T-helper 17 cell (primary cell): ENCODE measurements at regions not wholly inside any gene's neighbourhood (a gene's known extent, or its start where the extent isn't known, plus 50 kb on each side); places are given as distances from the start of the nearest gene placed in this dataset.
"Not testable (repeated sequence)": the region's sequence is repeated elsewhere in the genome, so short reads cannot be mapped to it uniquely, and the experiment has no call there.

Source experiments
- ATAC-seq: fragments of 150-1000 bp; cut with Tn5 transposase; 2 replicates; pipeline ENCODE4 v1.10.0; 2021; ENCODE audit warnings: mild to moderate bottlenecking, moderate library complexity
- DNase-seq, 3 donors: peaks; one replicate each; pipeline versions ENCODE4 v3.0.0 to v3.0.0-alpha.2; 2020 to 2021
- H3K9me3 ChIP-seq: one replicate; pipeline ENCODE4 v1.7.0; 2013; ENCODE audit warnings: low read length, mild to moderate bottlenecking; ENCODE audit not compliant: control insufficient read depth, poor library complexity, severe bottlenecking
- H3K27ac Mint-ChIP-seq: one replicate; pipeline ENCODE4 v1.8.0; 2022; ENCODE audit warnings: mild to moderate bottlenecking, moderate library complexity, mixed read lengths
- H3K27me3 Mint-ChIP-seq: one replicate; pipeline ENCODE4 v1.8.0; 2022; ENCODE audit warnings: mixed read lengths
- H3K36me3 Mint-ChIP-seq: one replicate; pipeline ENCODE4 v1.8.0; 2022; ENCODE audit warnings: low read depth, mixed read lengths
- H3K4me1 Mint-ChIP-seq: one replicate; pipeline ENCODE4 v1.8.0; 2022; ENCODE audit warnings: mild to moderate bottlenecking, mixed read lengths
- H3K4me3 Mint-ChIP-seq: one replicate; pipeline ENCODE4 v1.8.0; 2022; ENCODE audit warnings: mild to moderate bottlenecking, moderate library complexity, mixed read lengths

DNA sequence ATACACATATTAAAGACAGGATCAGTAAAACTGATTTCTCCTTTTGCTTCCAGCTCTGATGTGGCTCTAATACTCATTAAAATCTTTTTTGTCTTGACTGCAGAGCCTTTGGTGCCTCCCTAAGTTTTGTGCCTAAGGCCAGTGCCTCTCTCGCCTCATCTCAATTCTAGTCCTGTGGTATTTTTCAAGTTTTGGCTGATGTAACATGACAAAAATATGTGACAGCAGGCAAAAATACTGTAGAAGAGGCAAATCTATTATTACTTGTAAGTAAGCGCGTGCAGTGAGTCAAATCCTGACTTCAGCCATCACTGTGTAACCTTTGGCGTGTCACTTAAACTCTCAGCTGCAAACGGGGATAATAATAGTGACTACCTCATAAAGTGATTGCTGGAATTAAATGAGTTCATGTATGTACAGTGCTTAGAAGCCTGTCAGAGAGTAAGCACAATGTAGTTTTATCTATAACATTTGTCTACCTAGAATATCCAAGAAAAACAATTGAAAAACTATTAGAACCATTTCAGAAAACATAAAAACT is 74.0 kb downstream of the MAB21L3 start:
- no peak for DNase-seq
- Mint-ChIP-seq H3K36me3 (no peaks in the 10 kb centered on the region), H3K4me1 (no peaks in the 10 kb centered on the region), H3K27ac (no peak overlapping the region), H3K4me3 (no peak overlapping the region), H3K27me3 (peaks cover 24% of the 10 kb centered on the region)
- no peak for ATAC-seq
- no peaks in the 10 kb centered on the region for H3K9me3 ChIP-seq

DNA sequence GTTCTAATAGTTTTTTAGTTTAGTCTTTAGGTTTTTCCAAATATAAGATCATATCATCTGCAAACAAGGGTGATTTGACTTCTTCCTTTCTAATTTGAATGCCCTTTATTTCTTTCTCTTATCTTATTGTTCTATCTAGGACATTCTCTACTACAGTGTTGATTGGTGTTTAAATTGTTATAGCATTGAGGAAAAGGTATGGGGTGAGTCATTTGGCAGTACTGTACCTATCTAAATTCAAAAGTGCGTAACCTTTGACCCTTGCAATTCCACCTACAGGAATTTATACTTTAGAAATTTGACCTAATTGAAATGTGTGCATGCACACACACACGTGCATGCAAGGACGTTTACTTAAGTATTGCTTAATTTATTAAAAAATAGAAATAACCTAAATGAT is 78.3 kb downstream of the MAB21L3 start:
- H3K9me3 ChIP-seq = no peaks in the 10 kb centered on the region
- H3K4me1 Mint-ChIP-seq = no peaks in the 10 kb centered on the region
- no peak for DNase-seq
- no peak for ATAC-seq
- peaks cover 15% of the 10 kb centered on the region for H3K27me3 Mint-ChIP-seq
- H3K4me3 Mint-ChIP-seq = no peak overlapping the region
- H3K27ac Mint-ChIP-seq = no peak overlapping the region
- no peaks in the 10 kb centered on the region for H3K36me3 Mint-ChIP-seq

- Mint-ChIP-seq H3K27me3 (peaks cover 15% of the 10 kb centered on the region), H3K36me3 (no peaks in the 10 kb centered on the region), H3K27ac (no peak overlapping the region), H3K4me1 (no peaks in the 10 kb centered on the region), H3K4me3 (no peak overlapping the region)
- no peak for ATAC-seq
- no peaks in the 10 kb centered on the region for H3K9me3 ChIP-seq
- no peak for DNase-seq
Measured at GRCh38 chr1:116191294-116191693, 80.1 kb downstream of the MAB21L3 start.

DNA sequence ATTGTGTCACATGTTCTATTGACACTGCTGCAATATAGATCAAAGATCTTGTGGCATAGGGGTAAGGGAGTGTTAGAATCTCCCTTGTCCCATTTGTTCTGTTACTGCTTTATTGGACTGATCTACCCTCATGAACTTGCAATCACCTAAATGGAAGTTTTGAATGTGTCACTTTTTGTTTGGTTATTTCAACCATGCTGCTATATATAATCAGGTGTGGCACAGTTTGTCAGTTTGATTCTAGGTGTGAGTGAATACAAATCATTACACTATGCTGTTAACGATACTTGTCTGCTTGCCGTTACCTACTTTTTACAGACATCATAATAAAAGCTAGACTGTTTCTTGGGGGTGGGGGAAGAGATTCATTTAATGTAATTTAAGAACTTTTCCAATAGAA is 82.6 kb downstream of the MAB21L3 start:
- Mint-ChIP-seq H3K27ac (no peak overlapping the region), H3K27me3 (peaks cover 15% of the 10 kb centered on the region), H3K4me1 (no peaks in the 10 kb centered on the region), H3K4me3 (no peak overlapping the region), H3K36me3 (no peaks in the 10 kb centered on the region)
- ATAC-seq (no peak), DNase-seq (no peak)
- H3K9me3 ChIP-seq = no peaks in the 10 kb centered on the region

- Mint-ChIP-seq H3K27me3 (peaks cover 21% of the 10 kb centered on the region), H3K27ac (no peak overlapping the region)
Measured at GRCh38 chr1:116194568-116194967, 83.4 kb downstream of the MAB21L3 start.

DNA sequence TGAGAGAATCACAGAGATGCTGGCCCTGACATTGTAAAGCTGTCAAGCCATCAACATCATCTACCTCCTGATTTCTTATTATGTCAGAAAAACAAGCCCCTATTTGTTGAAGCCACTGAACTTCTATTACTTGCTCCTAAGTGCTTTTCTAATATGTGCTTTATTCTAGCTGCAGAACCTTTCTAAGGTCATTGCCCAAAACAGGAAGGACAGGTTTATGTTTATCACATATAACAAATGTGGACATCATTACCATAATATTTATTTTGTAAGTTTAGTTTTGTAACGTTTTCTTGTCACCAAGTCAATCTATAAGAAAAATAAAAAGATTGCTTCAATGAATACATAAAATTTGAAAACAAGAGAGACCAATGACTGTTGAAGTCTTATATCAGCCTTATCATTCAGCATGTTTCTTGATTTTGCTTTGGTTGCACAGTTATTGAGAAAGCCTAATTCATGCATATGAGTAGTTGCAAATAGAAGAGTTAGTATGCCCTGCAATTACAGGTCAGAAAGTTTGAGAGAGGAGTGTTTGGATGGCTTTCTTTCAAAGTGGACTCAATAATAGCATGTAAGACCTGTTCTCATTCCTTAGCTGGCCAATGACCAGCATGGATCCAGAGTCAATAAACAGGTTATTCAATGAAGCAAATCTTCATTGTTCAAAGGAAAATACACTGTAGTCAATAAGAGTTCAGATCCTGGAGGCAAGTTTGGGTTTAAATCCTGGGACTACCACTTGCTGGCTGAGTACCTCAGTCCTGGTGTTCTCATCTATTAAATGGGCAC is 84.1 kb downstream of the MAB21L3 start:
- H3K9me3 ChIP-seq = no peaks in the 10 kb centered on the region
- Mint-ChIP-seq H3K27ac (no peak overlapping the region), H3K4me1 (peaks cover under 1% of the 10 kb centered on the region), H3K36me3 (peaks cover 2% of the 10 kb centered on the region), H3K4me3 (no peak overlapping the region), H3K27me3 (peaks cover 26% of the 10 kb centered on the region)
- no peak for DNase-seq
- no peak for ATAC-seq

More at GRCh38 chr1:116194568-116194967, 83.4 kb downstream of the MAB21L3 start:
- DNase-seq (no peak), ATAC-seq (no peak)
- H3K9me3 ChIP-seq = no peaks in the 10 kb centered on the region
- no peak overlapping the region for H3K4me3 Mint-ChIP-seq
- H3K4me1 Mint-ChIP-seq = no peaks in the 10 kb centered on the region
- H3K36me3 Mint-ChIP-seq = peaks cover 2% of the 10 kb centered on the region

GRCh38 chr1:116200343-116200742 is 89.1 kb downstream of the MAB21L3 start:
- H3K4me3 Mint-ChIP-seq, H3K36me3 Mint-ChIP-seq, H3K9me3 ChIP-seq, DNase-seq, H3K27ac Mint-ChIP-seq, ATAC-seq, H3K4me1 Mint-ChIP-seq: not testable (repeated sequence)
- H3K27me3 Mint-ChIP-seq = peaks cover 39% of the 10 kb centered on the region

GRCh38 chr1:116201911-116202310 is 90.7 kb downstream of the MAB21L3 start:
- peaks cover 4% of the 10 kb centered on the region for H3K4me1 Mint-ChIP-seq
- no peak overlapping the region for H3K4me3 Mint-ChIP-seq
- ATAC-seq = no peak

GRCh38 chr1:116203181-116203723 is 92.1 kb downstream of the MAB21L3 start:
- DNase-seq = no peak
- no peak overlapping the region for H3K4me3 Mint-ChIP-seq
- peaks cover 8% of the 10 kb centered on the region for H3K36me3 Mint-ChIP-seq
- no peak for ATAC-seq
- peaks cover 4% of the 10 kb centered on the region for H3K4me1 Mint-ChIP-seq
- H3K27ac Mint-ChIP-seq = no peak overlapping the region
- H3K27me3 Mint-ChIP-seq = peaks cover 39% of the 10 kb centered on the region
- H3K9me3 ChIP-seq = no peaks in the 10 kb centered on the region

More at GRCh38 chr1:116201911-116202310, 90.7 kb downstream of the MAB21L3 start:
- Mint-ChIP-seq H3K27ac (no peak overlapping the region), H3K27me3 (peaks cover 39% of the 10 kb centered on the region), H3K36me3 (peaks cover 8% of the 10 kb centered on the region)
- H3K9me3 ChIP-seq = no peaks in the 10 kb centered on the region
- no peak for DNase-seq

- peaks cover 39% of the 10 kb centered on the region for H3K27me3 Mint-ChIP-seq
- H3K9me3 ChIP-seq = no peaks in the 10 kb centered on the region
- H3K36me3 Mint-ChIP-seq = peaks cover 8% of the 10 kb centered on the region
- DNase-seq (no peak), ATAC-seq (no peak)
- no peak overlapping the region for H3K27ac Mint-ChIP-seq
- peaks cover 4% of the 10 kb centered on the region for H3K4me1 Mint-ChIP-seq
- H3K4me3 Mint-ChIP-seq = no peak overlapping the region
Measured at GRCh38 chr1:116203920-116204319, 92.7 kb downstream of the MAB21L3 start.

DNA sequence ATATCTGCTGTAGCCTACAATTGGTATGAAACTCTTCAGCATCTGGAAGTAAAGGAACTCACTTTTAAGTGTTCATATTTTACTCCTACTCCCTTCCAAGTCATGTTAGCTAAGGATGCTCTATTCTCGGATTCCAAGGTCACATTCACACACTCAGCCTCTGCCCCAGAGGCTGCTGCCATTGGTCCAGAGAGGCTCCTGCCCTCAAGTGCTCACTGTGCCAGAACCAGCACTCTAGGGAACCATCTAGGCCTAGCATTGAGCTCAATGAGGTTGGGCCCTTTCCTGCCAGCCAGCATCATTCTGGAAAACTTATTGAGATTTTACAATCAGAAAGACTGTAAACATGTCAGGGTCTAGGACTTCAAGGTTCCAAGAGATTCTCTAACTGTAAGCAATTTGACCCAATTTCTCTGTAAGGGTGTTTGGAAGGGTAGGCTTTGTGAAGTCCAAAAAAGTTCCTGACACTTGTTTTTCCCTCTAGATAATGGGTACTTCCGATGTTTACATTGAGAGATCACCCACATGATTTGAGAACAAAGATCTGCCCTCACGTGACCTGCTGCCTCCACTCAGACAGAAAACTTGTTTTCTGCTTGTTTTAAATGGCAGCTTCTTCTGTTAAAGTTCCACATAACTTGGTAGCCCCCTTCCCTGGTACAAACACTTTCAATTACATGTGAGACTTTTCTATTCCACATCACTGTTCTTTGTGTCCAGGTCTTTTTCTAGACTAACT is 94.9 kb downstream of the MAB21L3 start:
- H3K36me3 Mint-ChIP-seq = peaks cover 5% of the 10 kb centered on the region
- no peak overlapping the region for H3K27ac Mint-ChIP-seq
- DNase-seq = no peak

GRCh38 chr1:116207126-116207735 is 96.0 kb downstream of the MAB21L3 start:
- no peaks in the 10 kb centered on the region for H3K4me1 Mint-ChIP-seq
- H3K4me3 Mint-ChIP-seq = no peak overlapping the region
- ATAC-seq (no peak), DNase-seq (no peak)
- H3K9me3 ChIP-seq = no peaks in the 10 kb centered on the region
- no peak overlapping the region for H3K27ac Mint-ChIP-seq
- peaks cover 24% of the 10 kb centered on the region for H3K27me3 Mint-ChIP-seq
- H3K36me3 Mint-ChIP-seq = peaks cover 3% of the 10 kb centered on the region

More for the DNA sequence above, 94.9 kb downstream of the MAB21L3 start:
- H3K4me3 Mint-ChIP-seq = no peak overlapping the region
- H3K27me3 Mint-ChIP-seq = peaks cover 25% of the 10 kb centered on the region
- no peak for ATAC-seq
- H3K4me1 Mint-ChIP-seq = no peaks in the 10 kb centered on the region
- H3K9me3 ChIP-seq = no peaks in the 10 kb centered on the region

DNA sequence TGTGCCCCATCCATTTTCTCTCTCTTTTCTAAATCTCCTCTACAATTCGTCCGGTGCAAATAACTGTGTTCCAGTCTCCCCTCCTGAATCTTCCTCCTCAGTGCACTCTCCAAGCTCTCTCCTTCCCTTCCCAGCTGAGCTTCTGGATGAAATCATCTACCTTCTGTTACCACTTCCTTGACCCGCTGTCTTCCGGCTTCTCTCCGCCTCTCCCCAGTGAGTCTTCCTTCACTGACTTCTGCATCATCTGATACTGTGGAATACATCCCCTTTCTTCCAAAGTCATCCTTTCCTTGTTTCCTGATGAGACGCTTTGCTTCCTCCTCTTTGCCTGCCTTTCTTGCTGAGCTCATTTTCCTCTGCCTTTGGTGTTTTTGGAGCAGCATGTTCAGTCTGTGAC is 96.9 kb downstream of the MAB21L3 start:
- Mint-ChIP-seq H3K36me3 (peaks cover 3% of the 10 kb centered on the region), H3K4me3 (no peak overlapping the region)

More for the DNA sequence above, 96.9 kb downstream of the MAB21L3 start:
- Mint-ChIP-seq H3K27ac (no peak overlapping the region), H3K4me1 (no peaks in the 10 kb centered on the region), H3K27me3 (peaks cover 19% of the 10 kb centered on the region)
- ATAC-seq (no peak), DNase-seq (no peak)
- no peaks in the 10 kb centered on the region for H3K9me3 ChIP-seq
